ENCODE measurements at regions not wholly inside any gene's neighbourhood (a gene's known extent, or its start where the extent isn't known, plus 50 kb on each side); places are given as distances from the start of the nearest gene placed in this dataset.

- no peaks in the 10 kb centered on the region for H3K36me3 ChIP-seq (ENCODE audit: control insufficient read depth in 4 of 4, insufficient read depth in 3 of 4, low read depth in 1 of 4, low read length in 3 of 4)
- H3K27ac ChIP-seq (ENCODE audit: low read depth in 1 of 2, low read length in 2 of 2) = no peak overlapping the region
- WGBS = 89% methylated on average over 5 of the region's 5 CpGs
- DNase-seq (ENCODE audit: low spot score) = no peak
- H3K9ac ChIP-seq (ENCODE audit: low read depth in 1 of 2, low read length in 2 of 2) = no peak overlapping the region
- H3K27me3 ChIP-seq (ENCODE audit: control insufficient read depth in 4 of 4, insufficient read depth in 4 of 4, low read length in 3 of 4) = peaks cover 0 to 5% (median 0%) of the 10 kb centered on the region in 4 donors
- no peak overlapping the region for H3K4me3 ChIP-seq (ENCODE audit: low read depth in 1 of 3, low read length in 3 of 3)
- TF ChIP-seq SP1 (IDR thresholded peaks at IDR 0.05) (no peak), RAD21 (IDR thresholded peaks at IDR 0.05) (no peak), JUND (IDR thresholded peaks at IDR 0.05) (no peak), HNF4G (IDR thresholded peaks at IDR 0.05) (no peak), HNF4A (conservative IDR thresholded peaks at IDR 0.05) (no peak), ZBTB33 (IDR thresholded peaks at IDR 0.05) (no peak), FOXA2 (IDR thresholded peaks at IDR 0.05) (no peak), RXRA (IDR thresholded peaks at IDR 0.05) (no peak), GABPA (IDR thresholded peaks at IDR 0.05 in 1 of 2, conservative IDR thresholded peaks at IDR 0.05 in 1 of 2) (no peak), TAF1 (conservative IDR thresholded peaks at IDR 0.05) (no peak)
- H3K9me3 ChIP-seq (ENCODE audit: control insufficient read depth in 4 of 4, low read length in 3 of 4) = no peaks in the 10 kb centered on the region
- no peaks in the 10 kb centered on the region for H3K4me1 ChIP-seq (ENCODE audit: control insufficient read depth in 4 of 4, insufficient read depth in 4 of 4, low read length in 3 of 4)
These were observed 117.3 kb upstream of the LMNTD1 start for GRCh38 chr12:25670076-25671055.

GRCh38 chr12:25675808-25676207 is 122.7 kb upstream of the LMNTD1 start:
- Histone ChIP-seq H3K9ac (ENCODE audit: low read depth in 1 of 2, low read length in 2 of 2) (no peak overlapping the region), H3K27me3 (ENCODE audit: control insufficient read depth in 4 of 4, insufficient read depth in 4 of 4, low read length in 3 of 4) (peaks cover 0 to 3% (median 0%) of the 10 kb centered on the region in 4 donors), H3K9me3 (ENCODE audit: control insufficient read depth in 4 of 4, low read length in 3 of 4) (no peaks in the 10 kb centered on the region), H3K4me1 (ENCODE audit: control insufficient read depth in 4 of 4, insufficient read depth in 4 of 4, low read length in 3 of 4) (no peaks in the 10 kb centered on the region), H3K27ac (ENCODE audit: low read depth in 1 of 2, low read length in 2 of 2) (no peak overlapping the region), H3K36me3 (ENCODE audit: control insufficient read depth in 4 of 4, insufficient read depth in 3 of 4, low read depth in 1 of 4, low read length in 3 of 4) (no peaks in the 10 kb centered on the region), H3K4me3 (ENCODE audit: low read depth in 1 of 3, low read length in 3 of 3) (no peak overlapping the region)
- TF ChIP-seq SP1 (IDR thresholded peaks at IDR 0.05) = no peak
- TF ChIP-seq RXRA (IDR thresholded peaks at IDR 0.05) = no peak
- no peak for TF ChIP-seq MAX (IDR thresholded peaks at IDR 0.05)
- no peak for TF ChIP-seq GABPA (IDR thresholded peaks at IDR 0.05 in 1 of 2, conservative IDR thresholded peaks at IDR 0.05 in 1 of 2)
- TF ChIP-seq REST (IDR thresholded peaks at IDR 0.05) = no peak
- no peak for TF ChIP-seq FOXA2 (IDR thresholded peaks at IDR 0.05)
- TF ChIP-seq NR2F2 (IDR thresholded peaks at IDR 0.05) = no peak
- TF ChIP-seq HNF4G (IDR thresholded peaks at IDR 0.05) = no peak
- no peak for TF ChIP-seq TAF1 (conservative IDR thresholded peaks at IDR 0.05)
- no peak for TF ChIP-seq CTCF (IDR thresholded peaks at IDR 0.05; ENCODE audit: low read depth, low read length, missing input control)
- no peak for TF ChIP-seq EGR1 (IDR thresholded peaks at IDR 0.05; ENCODE audit: low read depth in 2 of 2)
- no peak for TF ChIP-seq YY1 (IDR thresholded peaks at IDR 0.05)
- no peak for TF ChIP-seq RAD21 (IDR thresholded peaks at IDR 0.05)
- no peak for DNase-seq (ENCODE audit: low spot score)
- 71% methylated on average over 2 of the region's 2 CpGs for WGBS

Data from liver (tissue), 8 donors.